NCI-H510A treated with DMSO at 0.1 percent for 48 hours (cell line): ENCODE measurements at regions not wholly inside any gene's neighbourhood (a gene's known extent, or its start where the extent isn't known, plus 50 kb on each side); places are given as distances from the start of the nearest gene placed in this dataset.
"Not testable (repeated sequence)": the region's sequence is repeated elsewhere in the genome, so short reads cannot be mapped to it uniquely, and the experiment has no call there.

ENCODE experiments used
- DNase-seq: peaks from one replicate; lab custom pipeline; 2025; lab: John Stamatoyannopoulos, UW

DNA sequence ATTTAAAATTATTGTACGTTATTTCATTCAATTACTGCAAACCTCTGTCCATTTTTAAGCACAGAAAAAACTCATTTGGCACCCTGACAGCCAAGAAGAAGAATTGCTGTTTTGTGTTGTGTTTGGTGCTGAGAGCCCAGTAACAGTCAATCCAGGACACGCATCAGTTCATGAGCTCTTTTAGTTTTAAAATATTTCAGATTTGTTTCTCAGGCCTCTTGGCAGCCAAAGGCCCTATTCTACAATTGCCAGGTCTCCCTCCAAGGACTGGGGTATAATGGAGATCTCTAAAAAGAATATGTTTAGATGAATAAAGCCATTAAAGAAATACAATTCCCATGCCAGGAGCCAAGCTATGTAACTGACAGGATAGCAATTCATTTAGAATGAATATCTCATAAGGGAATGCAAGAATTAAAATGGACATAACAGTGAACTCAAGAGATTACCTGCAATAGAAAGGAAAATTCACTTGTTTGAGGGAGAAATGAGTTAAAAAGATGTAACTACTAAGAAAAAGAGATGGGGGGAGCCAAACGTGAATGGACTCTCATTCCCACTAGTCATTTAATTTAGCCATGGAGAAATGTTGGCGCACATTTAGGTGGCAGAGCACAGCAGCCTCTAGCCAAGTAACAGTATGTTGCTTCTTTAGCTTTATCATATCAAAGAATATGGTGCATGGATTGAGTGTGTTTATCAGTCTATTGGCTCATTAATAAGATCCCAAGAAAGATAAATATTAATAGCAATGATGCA lies 140.6 kb upstream of the PELI2 start:
- DNase-seq = no peak

- DNase-seq = no peak
Observed at GRCh38 chr14:55979096-55979495, 139.1 kb upstream of the PELI2 start.

DNA sequence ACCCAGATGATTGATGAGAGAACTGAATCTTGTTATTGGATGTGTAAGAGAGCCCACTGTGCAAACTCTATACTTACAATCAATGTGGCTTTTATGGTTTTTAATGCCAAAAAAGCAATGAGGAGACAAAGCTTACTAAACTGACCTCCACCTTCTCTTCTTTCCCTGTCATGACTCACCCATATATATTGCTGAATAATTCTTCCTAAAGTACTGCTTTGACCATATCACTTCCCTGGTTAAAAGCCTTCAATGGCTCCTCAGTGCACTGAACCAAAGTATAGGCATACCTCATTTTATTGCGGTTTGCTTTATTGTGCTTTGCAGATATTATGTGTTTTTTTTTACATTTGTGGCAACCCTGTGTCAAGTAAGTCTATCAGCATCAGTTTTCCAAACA lies 138.4 kb upstream of the PELI2 start:
- no peak for DNase-seq

DNA sequence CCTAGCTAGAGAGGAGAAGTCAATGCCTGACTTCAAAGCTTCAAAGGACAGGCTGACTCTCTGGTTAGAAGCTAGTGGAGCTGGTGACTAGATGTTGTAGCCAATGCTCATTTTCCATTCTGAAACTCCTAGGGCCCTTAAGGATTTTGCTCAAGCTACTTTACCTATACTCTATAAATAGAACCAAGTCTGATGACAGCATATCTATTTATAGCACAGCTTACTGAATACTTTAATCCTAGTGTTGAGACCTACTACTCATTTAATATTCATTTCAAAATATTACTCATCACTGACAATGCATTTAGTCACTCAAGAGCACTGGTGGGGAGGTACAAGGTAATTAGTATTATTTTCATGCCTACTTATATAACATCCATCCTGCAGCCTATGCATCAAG lies 137.2 kb upstream of the PELI2 start:
- DNase-seq = no peak

DNA sequence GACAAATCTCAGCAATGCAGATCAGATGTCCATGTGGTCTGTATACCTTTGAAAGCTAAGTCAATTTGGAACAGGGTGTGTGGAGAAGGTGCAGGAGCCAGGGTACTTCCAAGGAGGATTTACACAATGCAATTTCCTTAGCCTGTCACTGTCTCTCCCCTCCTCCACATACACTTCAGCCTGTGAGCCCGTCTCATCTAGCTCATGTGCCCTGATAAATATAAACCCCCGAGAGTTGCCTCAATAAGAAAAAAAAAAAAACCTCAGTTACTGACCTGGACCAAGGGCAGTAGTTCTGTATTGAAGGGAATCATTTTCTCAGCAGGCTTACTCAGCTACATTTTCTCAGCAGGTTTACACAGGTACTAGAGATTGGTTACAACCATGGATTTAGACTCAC lies 132.1 kb upstream of the PELI2 start:
- DNase-seq = no peak

GRCh38 chr14:56000846-56001245 lies 117.4 kb upstream of the PELI2 start:
- no peak for DNase-seq

- DNase-seq = no peak
Observed at GRCh38 chr14:56002342-56002741, 115.9 kb upstream of the PELI2 start.

DNA sequence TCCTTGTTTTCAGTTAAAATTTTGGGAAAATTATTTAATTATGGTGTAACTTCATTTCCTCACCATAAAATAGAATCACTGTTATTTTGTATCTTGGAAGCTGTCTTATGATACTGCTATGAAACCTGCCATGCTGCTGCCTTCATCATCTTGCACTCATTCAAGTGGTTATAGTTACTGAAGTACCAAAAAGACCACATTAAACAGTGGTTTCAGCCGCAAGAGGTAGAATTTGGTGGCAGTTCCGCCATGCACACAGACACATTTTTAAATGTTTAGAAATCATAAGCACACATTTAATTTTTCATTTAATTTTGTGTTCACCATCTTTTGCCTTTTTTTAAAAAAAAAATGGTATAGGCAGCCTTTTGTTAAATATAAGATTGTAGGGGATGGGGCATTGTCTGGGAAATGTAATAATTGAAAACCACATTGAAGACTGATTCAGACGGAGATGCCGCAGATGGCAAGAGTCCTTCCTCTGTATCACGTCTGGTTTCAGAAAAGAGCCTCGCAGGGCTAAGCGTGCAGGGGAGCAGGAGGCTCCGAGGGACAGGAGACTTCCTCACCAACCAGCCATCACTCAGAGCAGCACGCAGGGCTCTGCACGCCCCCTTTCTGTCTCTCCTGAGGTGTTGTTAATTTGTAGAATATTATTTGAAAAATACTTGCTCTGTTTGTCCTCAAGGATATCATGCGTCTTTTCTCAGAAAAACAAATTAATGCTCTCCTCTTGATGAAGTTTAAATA lies 115.2 kb upstream of the PELI2 start:
- no peak for DNase-seq

DNA sequence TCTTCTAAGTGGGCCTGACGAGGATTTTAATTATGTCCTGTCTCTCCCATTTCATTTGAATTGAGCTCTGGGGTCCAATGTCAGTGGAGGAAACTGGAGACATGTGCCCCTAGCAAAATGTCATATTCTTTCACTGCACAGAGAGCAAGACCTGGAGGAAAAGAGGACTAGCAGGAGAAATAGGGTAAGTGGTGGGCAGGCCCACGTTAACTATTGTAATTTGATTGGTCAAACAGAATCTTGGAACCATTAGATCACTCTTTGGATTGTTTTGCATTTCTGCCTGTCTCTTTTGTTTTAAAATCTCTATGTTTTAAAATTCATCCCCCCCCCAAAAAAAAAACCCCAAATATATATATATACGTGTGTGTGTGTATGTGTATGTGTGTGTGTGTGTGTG lies 113.9 kb upstream of the PELI2 start:
- no peak for DNase-seq

DNA sequence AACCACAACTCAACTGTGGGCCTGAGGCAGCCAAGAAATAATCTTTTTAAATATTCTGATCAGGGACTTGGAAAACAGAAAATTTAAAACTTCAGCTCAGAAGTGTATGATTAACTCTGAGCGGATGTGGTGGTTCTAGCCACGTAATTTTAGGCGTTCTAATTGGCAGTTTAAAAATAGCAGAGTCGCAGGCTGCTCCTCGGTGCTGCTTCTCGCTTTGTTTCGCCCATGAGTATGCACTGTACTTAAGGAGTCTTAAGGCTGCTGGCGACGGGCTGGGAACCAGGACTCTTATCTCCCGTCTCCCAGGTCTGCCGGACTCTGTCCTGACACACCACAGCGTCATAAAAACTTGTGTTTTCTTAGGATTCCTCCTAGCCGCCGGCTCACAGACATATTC lies 113.4 kb upstream of the PELI2 start:
- DNase-seq = no peak

- no peak for DNase-seq
Observed at GRCh38 chr14:56005191-56006053, 112.8 kb upstream of the PELI2 start.

- not testable (repeated sequence) for DNase-seq
Observed at GRCh38 chr14:56007491-56007890, 110.7 kb upstream of the PELI2 start.

GRCh38 chr14:56008150-56008549 lies 110.1 kb upstream of the PELI2 start:
- DNase-seq = no peak

- not testable (repeated sequence) for DNase-seq
Observed at GRCh38 chr14:56008661-56009060, 109.5 kb upstream of the PELI2 start.

- DNase-seq = no peak
Observed at GRCh38 chr14:56023661-56024081, 94.5 kb upstream of the PELI2 start.

GRCh38 chr14:56025191-56025590 lies 93.0 kb upstream of the PELI2 start:
- no peak for DNase-seq

GRCh38 chr14:56026506-56026905 lies 91.7 kb upstream of the PELI2 start:
- DNase-seq = no peak

- no peak for DNase-seq
Observed at GRCh38 chr14:56027421-56027820, 90.8 kb upstream of the PELI2 start.

DNA sequence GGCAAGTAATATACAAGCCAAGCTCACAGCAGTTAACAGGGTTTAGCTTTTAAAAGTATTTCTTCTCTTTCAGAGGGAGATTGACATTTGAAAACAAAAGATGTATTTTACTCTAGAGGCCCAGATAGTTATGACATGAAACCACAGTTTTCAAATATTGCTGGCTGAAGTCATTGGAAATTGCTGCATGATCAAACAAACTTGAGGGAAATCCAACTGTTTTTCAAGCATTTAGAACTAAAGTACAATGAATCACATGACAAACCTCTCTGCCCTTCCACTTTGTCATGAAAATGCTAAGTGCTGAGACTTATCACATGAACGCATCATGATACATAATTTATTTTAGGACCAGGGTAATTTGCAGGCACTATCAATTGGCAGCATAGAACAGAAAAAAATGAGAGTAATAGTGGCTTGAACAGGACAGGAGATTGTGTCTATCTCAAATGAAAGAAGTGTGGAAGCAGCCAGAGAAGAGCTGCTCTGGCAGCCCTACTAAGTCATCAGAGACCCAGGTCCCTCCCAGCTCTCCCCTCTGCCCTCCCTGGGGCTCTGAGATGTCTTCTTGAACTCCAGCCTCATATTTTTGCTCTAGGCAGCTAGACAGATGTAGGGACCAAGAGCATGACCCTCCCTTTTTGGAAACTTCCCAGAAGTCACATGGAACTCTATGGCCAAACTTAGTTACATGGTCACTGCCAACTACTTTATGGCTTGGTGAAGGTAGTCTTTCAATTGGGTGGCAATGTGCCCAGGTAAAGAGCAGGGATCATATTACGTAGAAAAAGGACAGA lies 90.1 kb upstream of the PELI2 start:
- DNase-seq = no peak

DNA sequence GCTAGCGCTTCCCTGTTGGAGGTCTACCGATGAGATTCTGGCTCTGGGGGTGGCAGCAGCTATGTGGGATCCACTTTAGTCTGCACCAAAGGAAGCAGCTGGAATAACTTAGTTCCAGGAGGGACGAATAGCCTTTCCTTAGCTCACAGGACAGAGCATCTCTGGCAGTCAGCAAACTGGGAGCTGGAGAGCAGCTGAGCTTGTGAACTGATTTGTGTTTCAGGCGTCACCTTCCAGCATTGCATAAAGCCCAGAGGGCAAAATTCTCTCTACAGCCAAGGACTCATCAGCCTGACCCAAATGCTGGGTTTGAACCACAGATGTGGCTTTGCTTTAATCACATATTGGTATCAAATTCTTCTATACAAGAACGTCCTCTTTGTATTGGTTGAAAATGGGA lies 81.9 kb upstream of the PELI2 start:
- no peak for DNase-seq

DNA sequence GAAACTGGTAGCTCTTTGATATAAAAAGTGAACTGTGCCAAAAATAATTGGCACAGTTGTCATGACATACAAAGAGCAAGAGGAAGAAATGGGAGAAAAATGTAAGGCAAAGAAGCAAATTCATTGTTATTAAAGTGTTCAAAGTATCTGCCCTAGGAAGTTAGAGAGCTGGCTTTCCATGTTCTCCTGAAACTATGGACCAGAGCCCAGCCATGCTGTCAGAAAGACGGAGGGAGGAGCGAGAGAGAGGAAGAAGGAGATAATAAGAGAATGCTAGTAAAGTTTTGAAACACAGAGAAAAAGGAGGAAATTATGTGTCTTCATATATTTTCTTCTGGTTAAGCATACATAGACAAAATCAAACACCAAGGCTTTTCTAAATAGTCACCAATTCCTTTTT lies 78.1 kb upstream of the PELI2 start:
- no peak for DNase-seq

GRCh38 chr14:56044196-56044595 lies 74.0 kb upstream of the PELI2 start:
- no peak for DNase-seq
